ENCODE measurements at regions not wholly inside any gene's neighbourhood (a gene's known extent, or its start where the extent isn't known, plus 50 kb on each side); places are given as distances from the start of the nearest gene placed in this dataset.

GRCh38 chr15:47496343-47497185 lies 220.7 kb upstream of the SEMA6D start:
- TF ChIP-seq CTCF (IDR thresholded peaks at IDR 0.05) (no peak), POLR2A (IDR thresholded peaks at IDR 0.05) (no peak)

Data from uterus (tissue), 2 donors.